ENCODE measurements at regions not wholly inside any gene's neighbourhood (a gene's known extent, or its start where the extent isn't known, plus 50 kb on each side); places are given as distances from the start of the nearest gene placed in this dataset.

GRCh38 chr14:51552275-51552674, 99.4 kb upstream of the FRMD6 start:
- Histone ChIP-seq H3K23ac (ENCODE audit: insufficient read length) (no peak overlapping the region), H3K4ac (replicated peaks; ENCODE audit: insufficient read length, low read depth, low read length) (no peak overlapping the region), H3K27ac (ENCODE audit: low read depth, low read length) (no peak overlapping the region), H3K18ac (ENCODE audit: extremely low read depth, low read length) (no peak overlapping the region), H2AFZ (ENCODE audit: low read length) (no peak overlapping the region), H2BK12ac (ENCODE audit: low read depth, low read length) (no peak overlapping the region), H4K5ac (ENCODE audit: insufficient read length, low read depth, low read length) (no peak overlapping the region), H3K27me3 (replicated peaks in 1 of 4; ENCODE audit: control insufficient read depth in 3 of 4, extremely low read depth in 1 of 4, insufficient read depth in 3 of 4, low read length in 3 of 4) (no peaks in the 10 kb centered on the region), H3K56ac (replicated peaks; ENCODE audit: insufficient read length, low read depth, low read length) (no peak overlapping the region), H3K23me2 (ENCODE audit: low read depth, low read length) (no peaks in the 10 kb centered on the region), H3K14ac (ENCODE audit: insufficient read length) (no peak overlapping the region), H2BK20ac (ENCODE audit: low read length) (no peak overlapping the region), H4K20me1 (replicated peaks in 1 of 2; ENCODE audit: control insufficient read depth in 1 of 2, insufficient read depth in 2 of 2, low read length in 2 of 2) (no peaks in the 10 kb centered on the region), H3K4me2 (ENCODE audit: insufficient read depth in 1 of 2, low read depth in 2 of 2, low read length in 2 of 2) (no peak overlapping the region), H4K91ac (replicated peaks; ENCODE audit: insufficient read length, low read length) (no peak overlapping the region), H3K79me2 (ENCODE audit: control insufficient read depth in 1 of 2, insufficient read depth in 2 of 2, low read length in 2 of 2) (no peaks in the 10 kb centered on the region), H2BK120ac (replicated peaks; ENCODE audit: low read depth, low read length) (no peak overlapping the region), H2AK5ac (ENCODE audit: low read depth, low read length) (no peak overlapping the region), H3K36me3 (ENCODE audit: control insufficient read depth in 2 of 4, insufficient read depth in 4 of 4, low read length in 3 of 4) (no peaks in the 10 kb centered on the region), H3K4me1 (replicated peaks in 1 of 4; ENCODE audit: control insufficient read depth in 3 of 4, insufficient read depth in 4 of 4, low read length in 3 of 4) (no peaks in the 10 kb centered on the region), H2BK15ac (ENCODE audit: low read length) (no peak overlapping the region), H3K79me1 (ENCODE audit: low read depth, low read length) (no peaks in the 10 kb centered on the region), H3K9ac (replicated peaks in 1 of 4; ENCODE audit: extremely low read depth in 1 of 4, low read depth in 3 of 4, low read length in 3 of 4) (no peak overlapping the region), H3K4me3 (ENCODE audit: extremely low read depth in 1 of 4, insufficient read depth in 2 of 4, low read depth in 3 of 4, low read length in 4 of 4) (no peak overlapping the region), H2BK5ac (ENCODE audit: low read depth, low read length) (no peak overlapping the region), H4K8ac (ENCODE audit: extremely low read depth, insufficient read depth, low read length) (no peak overlapping the region), H3K9me3 (ENCODE audit: insufficient read depth in 2 of 2, low read depth in 1 of 2, low read length in 1 of 2) (no peaks in the 10 kb centered on the region; a peak in 1 of 4 replicates)
- DNase-seq (ENCODE audit: low read depth in 1 of 2, low spot score in 2 of 2) (no peak), FAIRE-seq (no peak)
- TF ChIP-seq CHD1 (IDR thresholded peaks at IDR 0.05; ENCODE audit: low read depth, low read length) (no peak), PHF8 (conservative IDR thresholded peaks at IDR 0.05; ENCODE audit: low read depth, low read length) (no peak), CTCF (IDR thresholded peaks at IDR 0.05; ENCODE audit: control extremely low read depth in 1 of 3, insufficient read depth in 1 of 3, low read depth in 1 of 3, low read length in 3 of 3) (peak; percentile 32 to 54 (median 38)), SP2 (IDR thresholded peaks at IDR 0.05; ENCODE audit: low read length) (no peak), RAD21 (IDR thresholded peaks at IDR 0.05 in 1 of 2, conservative IDR thresholded peaks at IDR 0.05 in 1 of 2; ENCODE audit: low read depth in 2 of 2, low read length in 2 of 2) (peak; percentile 44 to 51), KDM1A (IDR thresholded peaks at IDR 0.05; ENCODE audit: borderline replicate concordance, low read length) (no peak)
- CTCF ChIA-PET (ENCODE audit: partially characterized antibody), result interaction anchor here (1.1 to 2.0 kb wide), 6 partner anchors 9 to 269 kb away, joined by 3 to 14 read pairs (median 4); no protein-coding TSS in a partner anchor
- WGBS, 2 experiments (ENCODE audit: extremely low coverage in 1 of 2, insufficient coverage in 1 of 2, insufficient read length in 1 of 2, insufficient replicate concordance in 2 of 2, low coverage in 1 of 2, low lambda C conversion rate in 2 of 2, missing lambda C conversion rate in 1 of 2), result 92% methylated on average over 7 of the region's 7 CpGs; no CpG with 5 or more reads in 1 of the 2 experiments
- POLR2A ChIA-PET (ENCODE audit: partially characterized antibody), result no interaction called here

Measured in H1 (cell line).